ENCODE measurements at regions not wholly inside any gene's neighbourhood (a gene's known extent, or its start where the extent isn't known, plus 50 kb on each side); places are given as distances from the start of the nearest gene placed in this dataset.
A peak's percentile ranks its signal among the peaks of the same experiment; 100 is the strongest.
"Not testable (repeated sequence)": the region's sequence is repeated elsewhere in the genome, so short reads cannot be mapped to it uniquely, and the experiment has no call there.

DNA sequence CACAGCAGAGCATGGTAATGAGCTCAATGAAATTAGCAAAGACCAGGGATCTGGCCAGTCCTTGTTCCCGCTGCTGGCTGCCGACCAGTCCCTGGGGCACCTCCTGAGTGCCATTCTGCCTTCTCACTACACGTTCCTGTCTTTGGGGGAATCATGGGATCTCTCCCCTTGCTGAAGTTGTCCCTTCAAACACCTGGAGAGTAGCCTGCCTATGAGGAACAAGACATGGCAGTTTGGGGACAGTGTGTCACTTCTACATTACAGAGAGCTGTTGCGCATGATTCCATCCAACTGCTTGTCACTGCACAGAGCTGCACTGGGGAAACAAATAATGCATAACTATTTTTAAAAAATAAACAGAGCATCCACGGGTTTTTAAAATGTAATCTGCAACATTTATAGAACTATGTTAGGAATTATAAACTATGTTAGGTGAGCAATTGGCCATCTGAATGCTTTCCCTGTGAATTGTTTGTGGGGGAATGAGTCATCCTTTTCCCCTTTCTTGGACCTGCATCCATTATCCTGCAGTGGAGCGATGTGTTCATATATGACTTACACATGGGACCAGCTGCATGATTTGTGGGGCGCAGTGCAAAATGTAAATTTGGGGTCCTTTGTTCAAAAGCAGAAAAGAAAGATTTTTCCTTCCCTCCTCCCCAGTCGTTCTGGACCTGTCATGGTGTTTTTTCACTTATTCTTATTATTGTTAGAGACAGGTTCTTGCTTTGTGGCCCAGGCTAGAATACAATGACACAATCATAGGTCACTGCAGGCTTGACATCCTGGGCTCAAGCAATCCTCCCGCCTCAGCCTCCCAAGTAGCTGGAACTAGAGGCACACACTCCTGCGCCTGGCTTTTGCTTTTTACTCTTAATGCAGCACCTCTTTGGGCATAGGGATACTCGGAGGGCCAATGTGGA lies 115.0 kb upstream of the TBL1X start:
- DNase-seq: no peak

GRCh38 chrX:9351126-9351525 lies 113.7 kb upstream of the TBL1X start:
- no peak for DNase-seq

GRCh38 chrX:9352243-9352642 lies 112.6 kb upstream of the TBL1X start:
- DNase-seq: no peak

DNA sequence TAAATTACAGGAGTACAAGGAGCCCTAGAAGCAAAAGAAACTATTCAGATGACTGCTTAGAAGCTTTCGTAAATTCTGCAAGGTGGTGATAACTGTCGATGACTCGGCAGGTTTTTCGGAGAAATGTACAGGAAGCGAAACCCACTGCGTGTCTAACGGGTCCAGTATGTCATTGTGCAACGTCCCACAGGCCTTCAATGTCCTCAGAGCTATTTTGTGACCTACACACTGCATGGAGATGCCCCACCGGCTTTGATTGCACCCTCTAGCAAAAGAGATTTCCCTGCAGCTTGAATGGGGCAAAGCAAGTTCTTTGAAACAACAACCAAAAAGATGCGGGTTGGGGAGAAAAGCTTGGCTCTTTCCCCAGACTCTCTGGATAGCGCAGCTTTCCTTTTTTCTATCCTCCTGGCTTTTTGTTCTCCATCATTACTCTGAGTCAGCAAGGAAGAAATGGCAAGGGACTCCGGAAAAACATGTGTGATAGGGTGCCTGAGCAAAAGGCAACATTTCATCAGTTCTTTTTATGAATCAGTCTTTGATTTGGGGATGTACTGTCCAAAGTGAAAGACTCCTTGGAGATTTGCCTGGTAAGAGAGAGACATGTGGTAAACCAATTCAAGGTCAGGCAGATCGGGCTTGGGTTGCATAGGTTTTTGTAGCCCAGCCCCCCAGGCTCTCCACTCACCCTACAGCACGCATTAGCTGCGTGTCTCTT lies 112.0 kb upstream of the TBL1X start:
- DNase-seq: peak; percentile 53

- no peak for DNase-seq
Measured at GRCh38 chrX:9354918-9355317, 109.9 kb upstream of the TBL1X start.

GRCh38 chrX:9355739-9356138 lies 109.1 kb upstream of the TBL1X start:
- DNase-seq: no peak

- no peak for DNase-seq
Measured at GRCh38 chrX:9356846-9357245, 108.0 kb upstream of the TBL1X start.

DNA sequence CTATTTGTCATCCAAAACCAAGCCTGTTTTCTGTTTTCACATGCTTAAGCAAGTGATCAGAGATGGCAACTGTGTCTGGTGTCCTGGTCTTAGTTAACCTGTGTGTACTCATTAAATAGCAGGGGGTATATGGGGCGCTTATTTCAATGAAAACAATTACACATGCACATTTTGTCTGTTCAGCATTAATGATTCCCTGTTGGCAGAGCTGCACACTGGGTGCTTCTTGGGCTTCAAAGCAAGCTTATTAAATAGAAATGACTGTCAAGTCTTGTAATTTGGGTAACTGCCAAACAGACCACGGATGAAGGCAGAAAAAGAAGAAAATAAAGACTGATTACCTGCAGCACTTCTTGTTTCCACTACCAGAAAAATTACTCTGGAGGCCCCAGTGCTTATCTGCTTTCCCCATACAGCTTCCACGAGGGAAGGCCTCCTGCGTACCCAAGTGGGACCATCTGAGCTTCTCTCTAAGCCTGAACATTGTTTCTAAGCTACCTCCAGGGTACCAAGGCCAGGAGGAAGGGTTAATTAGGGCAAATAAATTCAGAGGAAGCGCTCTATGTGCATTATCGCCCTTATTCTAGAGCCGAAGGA lies 107.2 kb upstream of the TBL1X start:
- no peak for DNase-seq

GRCh38 chrX:9362363-9362928 lies 102.4 kb upstream of the TBL1X start:
- no peak for DNase-seq

DNA sequence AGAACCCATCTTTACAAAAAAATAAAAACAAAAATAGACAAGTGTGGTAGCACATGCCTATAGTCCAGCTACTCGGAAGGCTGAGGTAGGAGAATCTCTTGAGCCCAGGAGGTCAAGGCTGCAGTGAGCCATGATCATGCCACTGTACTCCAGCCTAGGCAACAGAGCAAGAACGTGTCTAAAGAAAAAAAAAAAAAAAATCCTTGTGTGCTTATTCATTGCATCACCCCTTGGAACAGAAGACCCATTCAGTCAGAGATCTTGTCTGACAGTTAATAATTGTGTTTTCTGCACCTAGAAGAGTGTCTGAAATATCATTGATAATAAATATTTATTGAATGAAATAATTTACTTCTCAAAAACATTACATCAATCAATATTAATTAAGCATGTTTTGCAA lies 97.4 kb upstream of the TBL1X start:
- DNase-seq: no peak

DNA sequence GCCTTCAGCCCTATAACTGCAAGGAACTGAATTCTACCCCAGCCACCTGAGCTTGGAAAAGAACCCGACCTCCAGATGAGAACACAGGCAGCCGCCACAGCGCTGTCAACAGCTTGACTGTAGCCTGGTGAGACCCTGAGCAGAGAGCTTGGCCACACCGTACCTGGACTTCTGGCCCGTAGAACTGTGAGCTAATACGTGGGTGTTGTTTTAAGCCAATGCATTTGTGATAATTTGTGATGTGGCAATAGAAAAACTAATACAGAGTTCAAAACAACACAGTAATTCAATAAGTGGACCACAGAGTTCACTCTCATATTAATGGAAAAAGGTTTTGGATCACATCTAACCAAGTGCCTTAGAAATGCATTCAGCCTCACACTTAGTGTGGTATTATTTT lies 96.6 kb upstream of the TBL1X start:
- DNase-seq: no peak

DNA sequence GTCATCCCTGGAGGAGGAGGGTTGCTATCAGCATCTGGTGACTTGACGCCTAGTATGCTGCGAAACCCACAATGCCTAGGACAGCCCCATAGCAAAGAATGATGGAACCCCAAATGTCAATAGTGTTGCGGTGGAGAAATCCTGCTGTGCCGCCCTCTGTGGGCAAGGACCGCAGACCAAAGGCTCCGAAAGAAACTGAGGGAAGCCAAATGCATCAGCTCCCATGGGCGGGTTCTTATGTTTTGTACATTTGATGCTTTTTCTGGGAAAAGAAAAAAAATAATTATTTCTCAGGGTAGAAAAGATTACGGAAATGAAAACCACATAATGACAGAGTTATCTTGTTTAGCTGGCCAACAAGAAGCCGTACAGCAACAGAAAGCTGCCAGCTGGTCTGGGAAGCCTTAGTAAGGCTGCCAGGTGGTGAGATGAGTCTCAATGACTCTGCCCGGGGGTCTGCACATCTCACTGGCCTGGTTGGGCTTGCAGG lies 95.0 kb upstream of the TBL1X start:
- DNase-seq: peak; percentile 8

GRCh38 chrX:9370893-9371292 lies 94.0 kb upstream of the TBL1X start:
- no peak for DNase-seq

DNA sequence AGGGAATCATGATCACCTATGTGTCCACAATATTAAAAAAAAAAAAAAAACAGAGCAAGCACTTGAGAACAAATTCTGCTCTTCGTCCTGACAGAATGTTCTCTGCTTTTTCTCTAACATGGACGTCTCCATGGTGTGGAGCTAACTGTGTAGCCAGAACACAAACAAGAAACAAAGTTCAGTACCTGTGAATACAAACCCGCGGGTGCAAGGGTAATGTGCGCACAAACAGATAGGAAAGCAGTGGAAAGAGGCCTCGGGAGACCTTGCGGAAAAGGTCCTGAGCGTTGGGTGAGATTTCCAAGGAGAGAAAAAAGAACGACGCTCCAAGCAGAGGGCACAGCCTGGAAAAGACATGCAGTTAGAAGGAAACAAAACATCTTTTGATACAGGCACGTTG lies 92.0 kb upstream of the TBL1X start:
- DNase-seq: no peak

DNA sequence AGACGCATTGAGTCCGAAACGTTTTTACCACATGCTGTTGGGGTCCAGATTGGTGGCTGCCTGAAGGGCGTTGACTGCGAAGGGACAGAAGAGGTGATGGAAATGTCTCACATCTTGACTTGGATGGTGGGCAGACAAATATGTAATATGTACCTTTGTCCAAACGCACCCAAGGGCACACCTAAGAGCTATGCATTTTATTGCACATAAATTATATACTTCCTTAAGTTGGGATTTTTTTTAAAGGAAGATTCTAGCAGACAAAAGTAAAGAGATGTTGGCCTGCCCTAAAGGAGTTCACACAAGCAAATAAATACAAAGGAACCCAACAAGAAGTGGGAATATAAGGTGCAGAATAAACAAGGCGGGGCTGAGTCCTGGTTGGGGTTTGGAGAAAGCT lies 91.1 kb upstream of the TBL1X start:
- no peak for DNase-seq

DNA sequence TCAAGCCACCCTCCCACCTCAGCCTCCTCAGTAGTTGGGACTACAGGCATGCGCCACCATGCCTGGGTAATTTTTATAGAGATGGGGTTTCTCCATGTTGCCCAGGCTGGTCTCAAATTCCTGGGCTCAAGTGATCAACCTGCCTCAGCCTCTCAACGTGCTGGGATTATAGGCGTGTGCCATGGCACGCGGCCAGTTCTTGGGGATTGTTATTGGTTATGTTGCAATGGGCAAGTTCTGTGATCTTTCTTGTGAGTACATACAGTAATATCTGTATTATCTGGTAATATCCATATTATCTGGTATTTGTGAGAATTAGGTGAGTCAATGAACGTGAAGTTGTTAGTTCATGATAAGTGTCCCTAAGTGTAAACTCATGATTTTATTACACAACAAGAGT lies 90.3 kb upstream of the TBL1X start:
- DNase-seq: no peak

GRCh38 chrX:9376111-9376510 lies 88.7 kb upstream of the TBL1X start:
- DNase-seq: no peak

DNA sequence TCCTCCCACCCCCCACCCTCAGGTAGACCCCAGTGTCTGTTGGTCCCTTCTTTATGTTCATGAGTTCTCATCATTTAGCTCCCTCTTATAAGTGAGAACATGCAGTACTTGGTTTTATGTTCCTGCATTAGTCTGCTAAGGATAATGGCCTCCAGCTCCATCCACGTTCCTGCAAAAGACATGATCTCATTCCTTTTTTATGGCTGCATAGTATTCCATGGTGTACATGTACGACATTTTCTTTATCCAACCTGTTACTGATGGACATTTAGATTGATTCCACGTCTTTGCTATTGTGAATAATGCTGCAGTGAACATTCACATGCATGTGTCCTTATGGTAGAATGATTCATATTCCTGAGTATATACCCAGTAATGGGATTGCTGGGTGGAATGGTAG lies 87.6 kb upstream of the TBL1X start:
- DNase-seq: not testable (repeated sequence)

- DNase-seq: no peak
Measured at GRCh38 chrX:9378980-9379696, 85.7 kb upstream of the TBL1X start.

DNA sequence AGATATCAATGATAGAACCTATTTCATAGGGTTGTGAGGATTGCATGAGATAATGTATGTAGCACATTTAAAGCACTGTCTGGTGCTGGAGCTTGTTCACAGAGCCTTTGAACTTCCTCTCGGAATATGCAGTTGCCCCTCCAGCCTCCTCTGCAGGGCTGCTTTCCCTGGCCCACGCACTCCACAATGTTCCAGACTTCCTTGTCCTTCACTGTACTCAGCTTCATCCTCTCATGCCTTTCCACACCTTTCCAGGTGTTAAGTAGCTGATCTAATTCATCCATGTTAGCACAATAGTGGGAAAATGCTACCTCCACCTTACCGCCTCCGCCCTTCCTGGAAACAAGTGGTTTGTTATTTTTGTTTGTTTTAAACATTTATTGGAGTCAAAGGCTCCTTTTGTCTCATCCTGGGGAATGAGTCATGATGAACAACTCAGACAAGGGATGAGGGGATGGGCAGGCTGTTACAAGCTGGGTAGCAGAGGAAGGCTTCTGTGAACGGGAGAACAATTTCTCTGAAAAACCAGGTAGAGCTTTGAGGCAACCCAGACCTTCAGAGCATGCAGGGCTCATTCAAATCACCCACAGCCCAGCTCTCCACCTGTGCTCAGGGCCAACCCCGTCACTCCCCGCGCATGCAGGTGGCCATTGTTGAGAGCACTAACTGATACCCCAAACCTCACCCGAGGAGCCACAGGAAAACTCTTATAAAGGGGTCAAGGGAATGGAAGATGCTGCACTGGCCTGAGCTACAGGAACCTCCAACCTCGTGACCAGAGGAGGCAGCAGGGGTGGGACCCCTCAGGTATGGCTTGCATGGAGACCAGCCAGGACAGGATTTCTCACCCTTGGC lies 84.9 kb upstream of the TBL1X start:
- no peak for DNase-seq

GRCh38 chrX:9383655-9384054 lies 81.2 kb upstream of the TBL1X start:
- no peak for DNase-seq

GRCh38 chrX:9388450-9388849 lies 76.4 kb upstream of the TBL1X start:
- no peak for DNase-seq
